Mesothelial cell of epicardium (in vitro differentiated cells): ENCODE measurements at regions not wholly inside any gene's neighbourhood (a gene's known extent, or its start where the extent isn't known, plus 50 kb on each side); places are given as distances from the start of the nearest gene placed in this dataset.

Experiments used
- DNase-seq, 2 experiments: peaks; one replicate each; pipeline ENCODE4 v3.0.0; 2021; ENCODE audit warnings: low spot score in 2 of 2; ENCODE audit not compliant: unreplicated experiment in 2 of 2
- H3K27ac Mint-ChIP-seq: 2 replicates; pipeline ENCODE4 v1.8.0; 2021; ENCODE audit warnings: mixed read lengths
- H3K27me3 Mint-ChIP-seq: 2 replicates; pipeline ENCODE4 v1.8.0; 2021; ENCODE audit warnings: low read depth, mixed read lengths
- H3K36me3 Mint-ChIP-seq: 2 replicates; pipeline ENCODE4 v1.8.0; 2021; ENCODE audit warnings: mixed read lengths
- H3K4me1 Mint-ChIP-seq: 2 replicates; pipeline ENCODE4 v1.8.0; 2021; ENCODE audit warnings: mixed read lengths
- H3K4me3 Mint-ChIP-seq: 2 replicates; pipeline ENCODE4 v1.8.0; 2021; ENCODE audit warnings: mild to moderate bottlenecking, moderate library complexity, mixed read lengths
- H3K9me3 Mint-ChIP-seq: 2 replicates; pipeline ENCODE4 v1.8.0; 2021; ENCODE audit warnings: mixed read lengths
- CTCF ChIP-seq: fragments of 200-600 bp; sonication (generic); IDR thresholded peaks from one replicate; pipeline ENCODE4 v1.5.0; 2021; ENCODE audit warnings: antibody characterized with exemption; ENCODE audit not compliant: unreplicated experiment

GRCh38 chrX:116378961-116379360 lies 57.4 kb upstream of the SLC6A14 start:
- Mint-ChIP-seq H3K4me3 (no peak overlapping the region), H3K27ac (no peak overlapping the region), H3K36me3 (no peaks in the 10 kb centered on the region), H3K9me3 (peaks cover 7% of the 10 kb centered on the region), H3K27me3 (no peaks in the 10 kb centered on the region), H3K4me1 (peaks cover 15% of the 10 kb centered on the region)
- no peak for DNase-seq
- TF ChIP-seq CTCF: no peak

DNA sequence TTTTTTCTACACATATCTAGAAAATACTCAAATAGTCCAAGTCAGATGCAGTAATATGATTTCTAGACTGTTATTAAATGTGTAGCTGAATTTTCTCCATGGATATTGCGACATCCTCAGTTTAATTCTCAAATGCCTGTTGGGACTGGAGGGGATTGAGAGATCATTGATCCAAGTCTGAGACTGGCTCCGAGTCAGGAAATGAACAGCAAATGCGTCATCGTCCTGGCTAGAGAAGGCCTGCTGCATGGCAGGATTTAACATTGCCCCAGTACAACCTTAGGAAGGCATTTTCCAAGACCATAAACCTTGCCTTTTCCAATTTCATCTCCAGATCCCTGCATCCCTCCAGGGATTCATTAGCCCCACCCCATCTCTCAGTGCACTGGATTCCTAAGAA lies 56.6 kb upstream of the SLC6A14 start:
- H3K4me3 Mint-ChIP-seq: no peak overlapping the region
- no peaks in the 10 kb centered on the region for H3K36me3 Mint-ChIP-seq
- TF ChIP-seq CTCF: no peak
- H3K4me1 Mint-ChIP-seq: peaks cover 16% of the 10 kb centered on the region
- no peaks in the 10 kb centered on the region for H3K27me3 Mint-ChIP-seq
- no peak overlapping the region for H3K27ac Mint-ChIP-seq
- no peak for DNase-seq
- peaks cover 7% of the 10 kb centered on the region for H3K9me3 Mint-ChIP-seq

- no peak overlapping the region for H3K27ac Mint-ChIP-seq
- H3K4me3 Mint-ChIP-seq: no peak overlapping the region
- TF ChIP-seq CTCF: no peak
- peaks cover 7% of the 10 kb centered on the region for H3K9me3 Mint-ChIP-seq
- no peak for DNase-seq
- H3K27me3 Mint-ChIP-seq: no peaks in the 10 kb centered on the region
- H3K4me1 Mint-ChIP-seq: peaks cover 17% of the 10 kb centered on the region
- no peaks in the 10 kb centered on the region for H3K36me3 Mint-ChIP-seq
These were observed 51.9 kb upstream of the SLC6A14 start for GRCh38 chrX:116384406-116384954.
